ENCODE measurements at regions not wholly inside any gene's neighbourhood (a gene's known extent, or its start where the extent isn't known, plus 50 kb on each side); places are given as distances from the start of the nearest gene placed in this dataset.

- TF ChIP-seq BHLHE40 (IDR thresholded peaks at IDR 0.05; ENCODE audit: low read depth, low read length), result no peak
- no peak for TF ChIP-seq HOXA7 (CRISPR knock-in tag; IDR thresholded peaks at IDR 0.05)
- TF ChIP-seq CTCF (IDR thresholded peaks at IDR 0.05), result no peak
- TF ChIP-seq REST (IDR thresholded peaks at IDR 0.05), result no peak
These were observed 506.0 kb upstream of the CDH2 start for GRCh38 chr18:28682912-28683311.
